Mesenteric fat pad (tissue), 1 donor: ENCODE measurements at regions not wholly inside any gene's neighbourhood (a gene's known extent, or its start where the extent isn't known, plus 50 kb on each side); places are given as distances from the start of the nearest gene placed in this dataset.

Experiments
- DNase-seq: peaks from one replicate; pipeline ENCODE4 v3.0.0-alpha.2; 2020; ENCODE audit warnings: low spot score
- donor health status: DM: yes; HTN: yes; CAD: no.

DNA sequence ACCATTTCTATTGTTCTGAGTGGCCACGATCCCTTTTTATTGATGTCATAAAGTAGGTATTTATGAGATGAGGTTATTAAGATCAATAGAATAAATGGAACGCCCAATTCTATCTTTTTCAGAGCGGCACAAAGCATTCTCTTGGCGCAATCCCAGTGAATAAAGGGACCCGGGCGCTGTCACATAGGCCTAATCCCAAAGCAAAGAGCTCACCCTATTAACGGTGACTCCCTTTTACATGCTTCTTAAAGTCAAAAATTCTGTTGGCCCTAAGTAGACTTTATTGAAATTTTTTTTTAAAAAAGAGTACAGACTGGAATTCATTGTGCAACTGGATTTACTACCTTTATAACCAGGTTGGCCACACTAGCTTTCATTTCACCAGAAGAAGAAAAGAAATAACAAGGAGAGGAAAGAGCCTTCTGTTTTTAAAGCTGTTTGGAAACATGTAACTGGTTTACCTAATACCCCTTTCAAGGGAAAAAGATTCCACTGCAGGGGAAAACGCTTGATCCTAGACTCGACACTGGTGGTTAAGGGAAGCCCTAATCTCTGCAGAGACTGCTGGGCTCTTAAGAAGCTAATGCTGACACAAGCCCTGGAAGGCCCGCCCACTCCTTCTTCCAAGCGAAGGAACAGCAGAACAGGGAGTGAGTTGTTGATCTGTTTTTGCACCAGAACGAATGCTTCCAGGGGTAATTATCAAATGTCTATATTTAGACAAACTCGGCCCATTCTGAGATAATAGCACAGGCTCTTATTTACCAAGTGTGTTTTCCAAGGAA lies 381.2 kb downstream of the BCL11B start:
- DNase-seq, result peak; percentile 16

DNA sequence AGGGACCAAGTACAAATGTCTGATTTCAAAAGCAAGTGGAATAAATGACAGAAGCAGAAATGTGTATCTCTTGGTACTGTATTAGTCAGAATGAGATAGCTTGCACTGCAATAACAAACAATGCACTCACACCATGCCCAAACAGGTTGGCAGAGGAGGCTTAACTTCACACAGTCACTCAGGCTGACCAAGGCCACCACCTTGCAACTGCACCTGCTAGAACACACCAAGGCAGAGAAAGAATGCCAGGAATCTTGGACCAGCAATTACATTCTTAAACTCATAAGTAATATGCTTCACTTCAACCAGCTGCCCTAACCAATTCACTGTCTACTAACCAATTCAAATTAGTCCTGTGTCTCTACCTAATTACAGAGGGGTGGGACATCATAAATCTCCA lies 378.3 kb downstream of the BCL11B start:
- no peak for DNase-seq

DNA sequence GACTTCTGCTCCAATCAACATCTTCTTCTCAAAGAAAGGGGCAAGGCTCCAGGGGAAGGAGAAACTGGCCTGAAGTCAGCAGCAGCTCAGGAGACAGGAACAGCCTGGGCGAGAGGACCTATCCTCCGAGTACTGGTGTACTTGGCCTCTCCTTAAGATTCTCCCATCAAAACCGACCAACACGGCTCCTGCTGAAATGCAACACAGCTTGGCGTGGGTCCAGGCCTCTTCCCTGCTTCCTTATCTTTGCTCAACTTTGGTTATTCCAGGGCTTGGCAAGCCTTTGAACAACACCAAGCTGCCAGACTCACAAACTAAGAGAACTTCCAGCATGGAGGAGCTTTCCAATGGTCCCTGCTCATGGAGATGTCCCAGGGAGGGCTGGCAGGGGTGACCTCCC lies 377.4 kb downstream of the BCL11B start:
- DNase-seq, result no peak

DNA sequence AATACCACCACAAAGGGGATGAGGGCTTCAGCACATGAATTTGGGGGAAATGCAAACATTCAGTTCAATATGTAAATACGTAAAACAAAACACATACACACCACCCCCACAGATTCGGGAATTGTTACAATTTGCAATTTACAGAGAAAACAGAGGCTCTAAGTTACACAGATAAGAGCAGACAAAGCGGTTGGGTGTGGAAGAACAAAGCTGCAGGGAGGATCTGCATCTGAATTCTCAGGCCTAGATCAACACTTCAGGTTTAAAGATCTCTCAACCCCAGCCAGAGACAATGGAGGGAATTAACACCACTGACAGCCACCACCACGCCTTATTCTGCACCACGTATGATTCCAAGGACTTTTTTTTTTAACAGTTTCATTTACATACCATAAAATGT lies 375.5 kb downstream of the BCL11B start:
- DNase-seq, result no peak

DNA sequence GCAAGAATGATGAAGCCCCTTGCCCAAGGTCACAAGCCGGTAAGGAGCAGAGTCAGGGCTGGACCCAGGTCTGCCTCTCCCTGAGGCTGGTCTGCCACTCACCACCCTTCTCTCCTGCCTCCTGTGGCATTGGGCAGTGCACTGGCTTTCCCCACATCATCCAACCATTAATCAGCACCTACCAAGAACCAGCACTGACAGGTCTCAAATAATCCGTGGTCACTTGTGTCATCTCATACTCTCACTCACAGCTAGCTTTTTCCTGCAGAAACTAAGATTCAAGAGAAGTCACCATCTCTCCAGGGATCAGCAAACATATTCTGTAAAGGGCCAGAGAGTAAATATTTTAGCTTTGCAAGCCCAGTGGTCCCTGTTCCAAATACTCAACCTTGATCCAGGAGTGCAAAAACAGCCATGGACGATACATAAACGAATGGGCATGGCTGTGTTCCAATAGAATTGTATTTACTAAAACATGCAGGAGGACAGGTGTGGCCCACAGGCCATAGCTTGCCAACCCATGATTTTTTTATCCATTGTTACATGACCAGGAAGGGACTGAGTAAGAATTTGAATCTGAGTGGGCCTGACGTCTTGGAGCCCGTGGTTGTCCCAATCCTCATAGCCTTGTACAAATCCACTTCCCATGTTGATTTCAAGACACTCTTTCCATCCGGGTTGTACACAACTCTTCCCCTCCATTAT lies 374.2 kb downstream of the BCL11B start:
- DNase-seq, result peak; percentile 18

DNA sequence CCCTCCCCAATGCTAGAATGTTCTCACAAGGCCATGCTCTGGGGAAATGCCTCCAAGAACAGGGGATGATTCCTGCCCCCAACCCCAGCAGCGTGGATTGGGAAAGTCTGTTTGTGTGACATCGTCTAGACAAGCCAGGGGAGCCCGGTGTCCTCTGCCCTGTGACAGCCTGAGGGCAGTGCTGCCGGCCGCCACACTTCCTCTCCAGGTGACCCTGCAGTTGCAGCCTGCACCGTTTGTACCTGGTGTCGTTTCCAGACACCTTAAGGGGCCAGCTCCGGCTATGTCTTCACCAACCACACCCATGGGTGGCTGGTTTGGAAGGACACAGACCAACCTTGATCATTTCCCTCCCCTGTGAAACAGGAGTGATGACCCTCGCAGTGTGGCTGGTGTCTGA lies 372.6 kb downstream of the BCL11B start:
- peak; percentile 88 for DNase-seq

DNA sequence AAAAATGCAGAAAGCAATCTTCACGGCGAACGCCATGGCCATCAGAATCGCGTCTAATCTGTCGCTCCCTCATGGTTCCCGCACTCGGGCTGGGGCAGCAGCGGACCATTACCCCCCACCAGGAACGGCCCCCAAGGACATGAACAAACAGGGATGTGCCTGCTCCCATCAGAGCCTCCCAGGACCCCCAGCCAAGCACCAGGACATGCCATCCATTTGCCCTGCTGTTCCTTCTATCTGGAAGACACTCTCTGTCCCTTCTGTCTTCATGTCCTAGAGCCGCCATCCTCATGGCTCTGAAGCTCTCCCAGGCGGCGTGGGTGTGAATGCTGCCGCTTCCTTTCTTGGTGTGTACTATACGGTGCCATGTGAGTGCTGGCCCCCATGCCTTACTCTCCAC lies 371.8 kb downstream of the BCL11B start:
- peak; percentile 67 for DNase-seq

DNA sequence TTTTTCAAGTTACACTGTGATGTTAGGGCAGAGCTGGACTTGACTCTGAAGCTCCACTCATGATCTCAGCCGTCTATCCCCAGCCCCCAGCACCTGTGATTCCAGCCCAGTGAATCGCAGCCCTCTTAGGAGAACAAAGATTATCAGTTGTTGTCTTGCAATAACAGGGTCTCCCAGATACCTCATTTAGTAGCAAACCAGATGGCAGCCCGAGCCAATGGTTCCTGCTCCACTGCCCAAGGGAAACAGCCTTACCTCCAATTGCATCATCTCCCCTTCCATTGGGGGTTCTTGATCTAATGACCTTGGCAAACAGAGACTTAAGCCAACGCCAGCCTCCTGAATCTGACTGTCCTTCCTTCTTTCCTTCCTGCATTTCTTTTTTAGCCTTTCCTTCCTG lies 371.2 kb downstream of the BCL11B start:
- DNase-seq, result peak; percentile 47

DNA sequence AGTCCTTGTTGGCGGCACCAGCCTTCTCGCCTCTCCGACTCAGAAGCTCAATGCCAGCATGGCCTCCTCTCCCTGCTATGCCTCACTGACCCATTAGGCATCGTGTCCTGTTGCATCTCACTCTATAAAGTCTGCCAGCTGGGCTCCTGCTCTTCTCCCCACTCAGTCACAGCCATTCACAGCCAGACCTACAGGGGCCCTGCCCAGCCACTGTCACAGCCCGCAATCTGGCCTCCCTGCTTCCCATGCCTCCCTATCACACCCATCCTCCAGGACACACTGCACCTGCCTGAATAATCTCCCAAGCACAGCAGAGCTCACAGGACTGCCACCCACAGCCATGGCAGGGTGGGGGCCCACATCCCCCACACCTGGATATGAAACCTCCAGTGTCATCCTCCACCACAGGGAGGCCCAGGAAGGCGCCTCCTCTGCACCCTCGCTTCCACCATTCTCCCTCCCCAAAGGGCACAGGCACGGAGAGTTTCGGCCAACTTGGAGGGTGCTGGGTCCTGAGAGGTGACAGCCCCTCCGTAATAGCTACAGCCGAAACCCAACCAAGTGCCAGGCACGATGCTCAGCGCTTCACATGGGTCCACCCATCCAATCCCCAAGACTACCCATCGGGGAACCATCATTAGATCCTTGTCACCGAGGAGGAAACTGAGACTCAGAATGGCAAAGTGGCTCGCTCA lies 370.3 kb downstream of the BCL11B start:
- DNase-seq, result peak; percentile 69

DNA sequence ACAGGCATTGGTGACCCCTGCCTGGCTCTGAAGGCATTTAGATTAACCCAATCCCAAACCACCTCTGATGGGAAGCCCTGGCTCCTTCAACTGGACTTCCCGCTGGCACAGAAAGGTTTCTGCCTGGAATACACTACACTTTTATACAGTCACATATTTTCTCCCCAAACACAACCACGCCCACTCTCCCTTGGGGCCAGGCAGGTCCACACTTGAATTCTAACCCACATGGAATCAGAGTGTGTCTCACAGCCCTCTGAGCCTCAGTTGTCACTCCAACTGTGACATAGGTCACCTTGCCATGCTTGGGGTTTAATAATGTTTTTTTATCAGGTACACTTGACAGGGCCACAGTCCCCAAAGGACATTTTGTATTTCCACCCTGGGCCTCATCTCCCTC lies 368.6 kb downstream of the BCL11B start:
- DNase-seq, result no peak

DNA sequence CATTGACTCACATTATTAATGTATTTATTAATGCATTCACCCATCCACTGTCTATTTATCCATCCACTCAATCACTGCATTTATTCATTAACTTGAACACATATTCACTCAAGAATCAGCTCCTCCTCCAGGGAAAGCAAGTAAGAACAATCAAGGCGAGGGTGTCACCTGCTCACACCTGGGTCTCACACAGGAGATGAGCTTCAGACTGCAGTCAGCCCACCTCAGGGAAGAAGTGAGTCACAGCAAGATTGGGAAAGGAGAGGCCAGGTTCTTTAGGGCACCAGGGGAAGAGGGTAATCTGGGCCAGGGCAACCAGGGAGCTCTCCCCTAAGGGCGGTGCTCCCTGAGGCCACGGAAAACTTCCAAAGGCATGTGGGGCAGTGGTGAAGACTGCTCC lies 367.3 kb downstream of the BCL11B start:
- DNase-seq, result no peak

DNA sequence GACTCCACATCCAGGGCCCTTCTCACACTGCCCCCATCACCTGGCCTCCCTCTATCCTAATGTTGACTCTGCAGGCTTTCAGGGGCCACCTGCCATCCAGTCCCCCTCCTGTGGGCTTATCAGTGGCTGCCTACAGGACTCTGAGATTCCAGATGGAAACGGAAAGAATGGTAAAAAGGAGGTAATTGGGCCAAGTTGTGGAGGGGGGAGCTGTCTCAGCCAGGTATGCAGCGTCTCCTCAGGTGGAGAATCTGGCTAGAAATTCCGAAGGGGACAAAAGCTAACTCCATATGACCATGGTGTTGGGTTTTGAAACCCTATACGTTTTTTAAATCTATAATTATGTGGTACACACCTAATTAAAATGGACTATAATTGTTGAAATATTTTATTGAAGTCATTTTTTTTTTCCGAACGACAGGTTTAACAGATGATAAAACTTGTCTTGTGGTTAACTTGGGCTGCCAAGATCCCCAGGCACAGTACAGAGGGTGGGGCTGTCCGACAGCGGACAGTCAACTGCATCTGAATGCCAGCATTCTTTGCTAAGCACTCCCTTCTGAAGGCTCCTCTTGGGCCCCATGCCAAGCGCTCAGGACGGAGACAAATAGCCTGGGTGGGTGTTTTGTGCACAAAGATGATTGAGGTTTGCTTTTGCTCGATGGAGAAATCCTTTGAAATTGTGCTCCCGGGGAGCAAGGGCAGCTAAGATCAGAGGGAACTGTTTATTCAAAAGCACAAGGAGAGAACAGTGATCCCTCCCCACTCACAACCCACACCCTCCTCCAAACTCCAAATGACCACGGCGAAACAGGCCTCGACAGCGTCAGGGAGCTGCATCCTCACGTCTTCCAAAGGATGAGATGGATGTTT lies 365.6 kb downstream of the BCL11B start:
- DNase-seq, result no peak

DNA sequence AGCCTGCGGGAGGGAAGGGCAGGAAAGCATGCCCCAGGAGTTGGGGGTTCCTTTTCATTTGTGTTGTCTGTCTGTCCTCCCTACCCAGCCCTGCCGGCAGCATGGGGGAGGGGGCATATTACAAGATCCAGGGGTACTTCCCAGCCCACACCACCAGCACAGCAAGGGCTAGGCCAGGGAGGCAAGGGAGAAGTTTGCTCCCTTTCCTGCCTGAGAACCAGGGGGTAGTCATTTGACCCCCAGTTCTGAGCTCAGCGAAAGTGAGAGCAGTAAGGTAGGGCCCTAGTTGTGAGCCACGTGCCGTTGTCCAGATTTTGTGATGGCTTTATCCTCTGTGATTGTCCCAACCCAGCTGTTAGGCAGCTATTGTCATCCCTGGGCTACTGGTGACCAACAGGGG lies 364.7 kb downstream of the BCL11B start:
- DNase-seq, result no peak

DNA sequence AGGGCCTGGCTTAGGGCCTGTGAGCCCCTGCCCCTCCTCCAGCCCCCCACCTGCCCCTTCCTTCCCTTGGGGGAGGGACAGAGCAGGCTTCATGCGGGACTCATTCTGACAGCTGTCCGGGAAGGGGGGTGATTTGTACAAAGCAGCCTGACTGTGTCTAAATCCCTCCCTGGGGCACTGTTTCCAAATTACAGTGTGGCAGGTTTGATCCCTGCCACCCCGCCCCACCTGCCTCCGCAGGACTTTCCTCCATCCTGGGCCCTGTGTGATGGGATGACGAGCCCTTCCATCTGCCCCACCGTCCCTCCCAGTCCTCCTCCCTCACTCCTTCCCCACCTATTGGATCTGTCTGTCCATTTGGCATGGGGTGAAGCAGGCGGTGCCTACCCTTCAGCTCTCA lies 363.9 kb downstream of the BCL11B start:
- no peak for DNase-seq

DNA sequence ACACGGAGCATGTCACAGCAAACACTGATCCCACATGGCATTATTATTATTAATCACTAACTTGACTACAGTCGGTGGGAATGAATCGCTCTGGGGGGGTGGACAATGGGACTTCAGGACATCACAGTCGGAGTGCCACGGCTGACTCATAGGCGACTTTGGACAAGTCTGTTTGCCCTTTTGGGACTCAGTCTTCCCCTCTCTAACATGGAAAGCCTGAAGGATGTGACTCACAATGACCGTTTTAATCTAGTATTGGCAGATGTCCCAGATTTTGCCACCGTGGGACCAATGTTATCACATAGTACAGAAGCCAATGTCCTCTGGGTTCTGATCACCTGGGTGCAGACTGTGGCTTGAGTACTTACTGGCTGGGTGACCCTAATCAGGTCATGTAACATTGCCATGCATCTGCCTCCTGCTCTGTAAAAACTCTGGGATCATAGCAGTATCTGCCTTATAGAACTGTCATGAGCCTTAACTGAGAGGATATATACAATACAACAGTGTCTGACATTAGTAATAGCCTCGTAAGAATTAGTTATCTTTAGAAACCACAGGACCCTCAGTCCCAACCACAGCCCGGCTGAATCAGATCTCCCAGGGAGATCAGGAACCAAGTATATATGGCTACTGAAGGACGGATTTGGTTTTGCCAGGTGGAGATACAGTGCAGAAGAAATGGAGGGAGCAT lies 362.6 kb downstream of the BCL11B start:
- no peak for DNase-seq

DNA sequence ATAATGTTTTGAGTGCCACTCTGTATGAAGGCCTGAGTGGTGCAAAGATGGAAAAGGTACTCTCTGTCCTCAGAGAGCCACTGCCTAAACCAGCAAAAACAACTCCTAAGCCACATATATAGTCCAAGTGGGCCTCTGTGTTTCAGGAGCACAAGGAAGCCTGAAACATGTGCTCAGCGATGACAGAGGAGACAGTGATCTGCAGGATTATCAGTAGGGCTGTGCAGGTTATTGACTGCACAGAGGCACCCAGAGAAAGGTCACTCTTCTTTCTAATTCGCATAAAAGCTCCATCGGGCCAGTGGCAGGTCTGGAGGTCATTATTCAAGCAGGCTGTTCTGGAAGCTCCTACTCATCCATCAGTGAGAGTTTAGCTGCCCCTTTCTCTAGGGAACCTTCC lies 361.9 kb downstream of the BCL11B start:
- no peak for DNase-seq

DNA sequence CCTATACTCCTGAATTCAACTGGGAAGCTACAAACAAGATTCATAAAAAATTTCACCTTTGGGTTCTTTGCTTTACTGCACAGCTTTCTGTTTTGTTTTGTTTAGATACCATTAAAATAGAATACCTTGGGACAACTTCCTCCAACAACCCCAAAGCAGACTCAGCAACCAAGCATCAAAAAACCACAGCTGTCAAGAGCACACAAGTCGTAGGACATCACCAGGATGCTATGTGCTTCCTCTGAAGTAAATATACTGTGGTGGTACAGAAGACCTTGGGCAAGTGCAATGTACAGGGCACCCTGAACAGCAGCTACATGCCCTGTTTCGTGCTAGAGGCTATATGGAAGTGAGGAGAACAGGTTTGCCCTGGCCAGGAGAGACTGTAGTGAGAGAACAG lies 359.3 kb downstream of the BCL11B start:
- no peak for DNase-seq

DNA sequence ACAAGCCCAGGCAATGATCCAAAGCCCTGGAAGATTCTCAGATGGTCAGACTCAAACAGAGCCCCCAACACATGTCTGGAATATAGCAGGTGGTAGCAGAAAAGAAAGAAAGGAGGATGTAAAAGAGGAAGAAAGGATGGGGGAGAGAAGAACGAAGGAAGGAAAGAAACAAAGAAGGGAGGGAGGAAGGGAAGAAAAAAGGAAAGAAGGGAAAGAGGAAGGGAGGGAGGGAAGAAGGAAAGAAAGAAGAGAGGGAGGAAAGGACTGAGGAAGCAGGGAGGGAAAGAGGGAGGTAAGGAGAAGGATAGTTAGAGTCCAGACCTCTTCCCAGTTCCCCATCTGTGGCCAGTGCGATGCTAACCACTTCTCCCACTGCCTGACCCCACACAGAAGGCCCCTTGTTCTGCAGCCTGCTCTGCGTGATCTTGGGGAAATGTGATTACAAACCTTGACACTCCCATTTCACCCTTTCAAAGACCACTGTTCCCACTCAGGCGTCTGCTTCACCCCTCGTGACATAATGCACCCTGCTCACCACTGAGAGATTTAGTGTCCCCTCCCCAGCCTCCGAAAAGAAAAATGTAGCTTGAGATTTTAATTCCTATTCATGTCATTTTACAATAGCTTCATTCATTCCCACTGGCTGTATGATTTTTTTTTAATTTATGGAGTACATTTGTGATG lies 357.9 kb downstream of the BCL11B start:
- DNase-seq, result no peak

DNA sequence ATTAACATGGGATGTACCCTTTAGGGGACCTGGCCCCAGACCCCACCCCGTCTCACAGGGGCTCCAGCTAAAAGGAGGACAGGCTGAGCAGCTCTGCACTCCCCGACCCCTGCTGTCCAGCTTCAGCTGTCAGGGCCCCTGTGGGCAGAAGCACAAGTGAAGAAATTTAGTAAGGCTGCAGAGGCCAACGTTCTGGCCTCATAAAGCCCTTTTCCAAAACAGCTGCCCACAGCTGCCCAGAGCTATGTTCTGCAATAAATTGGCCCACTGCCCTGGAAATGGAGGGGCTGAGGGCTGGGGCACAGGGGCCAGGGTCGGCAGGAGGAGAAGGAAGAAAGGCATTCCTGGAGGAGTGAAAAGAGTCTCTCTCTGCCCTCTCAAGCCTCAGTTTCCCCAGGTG lies 357.1 kb downstream of the BCL11B start:
- no peak for DNase-seq

DNA sequence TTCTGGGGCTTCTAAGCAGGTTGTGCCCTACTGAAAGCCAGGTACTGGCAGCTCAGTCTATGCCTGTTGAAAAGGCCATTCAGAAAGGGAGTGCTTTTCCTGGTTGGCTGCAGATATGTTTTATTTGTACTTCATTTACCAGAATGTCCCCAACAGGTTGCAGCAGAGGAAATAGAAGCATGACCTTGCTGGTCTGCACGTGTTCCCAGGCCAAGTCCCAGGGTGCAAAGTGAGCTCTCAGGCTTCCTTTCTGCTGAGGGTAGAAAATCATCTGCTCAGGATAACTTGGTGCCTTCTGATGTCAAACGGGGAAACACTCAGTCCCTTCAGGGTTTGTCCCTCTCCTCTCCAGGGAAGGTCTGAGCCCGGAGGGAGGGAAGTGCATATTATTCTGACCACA lies 356.4 kb downstream of the BCL11B start:
- no peak for DNase-seq
